ENCODE measurements at regions not wholly inside any gene's neighbourhood (a gene's known extent, or its start where the extent isn't known, plus 50 kb on each side); places are given as distances from the start of the nearest gene placed in this dataset.

DNA sequence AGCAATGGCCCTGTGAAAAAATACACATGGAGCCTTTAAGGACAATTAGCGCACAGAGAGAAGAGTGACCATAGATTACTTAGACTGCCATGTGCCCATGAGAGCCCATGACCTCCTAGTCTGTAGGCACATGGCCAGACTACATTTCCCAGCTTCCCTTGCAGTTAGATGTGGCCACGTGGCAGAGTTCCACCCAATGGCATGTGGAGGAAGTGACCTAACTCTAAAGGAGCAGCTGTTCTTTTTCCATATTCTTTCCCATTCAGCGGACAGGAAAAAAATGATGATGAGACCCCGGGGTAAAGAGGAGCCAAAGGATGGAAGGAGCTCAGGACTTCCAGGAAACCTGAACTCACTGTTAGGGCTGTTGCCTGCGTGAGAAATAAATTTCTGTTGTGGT, 116.6 kb downstream of the CBLN4 start:
- TF ChIP-seq, protein P1, sequence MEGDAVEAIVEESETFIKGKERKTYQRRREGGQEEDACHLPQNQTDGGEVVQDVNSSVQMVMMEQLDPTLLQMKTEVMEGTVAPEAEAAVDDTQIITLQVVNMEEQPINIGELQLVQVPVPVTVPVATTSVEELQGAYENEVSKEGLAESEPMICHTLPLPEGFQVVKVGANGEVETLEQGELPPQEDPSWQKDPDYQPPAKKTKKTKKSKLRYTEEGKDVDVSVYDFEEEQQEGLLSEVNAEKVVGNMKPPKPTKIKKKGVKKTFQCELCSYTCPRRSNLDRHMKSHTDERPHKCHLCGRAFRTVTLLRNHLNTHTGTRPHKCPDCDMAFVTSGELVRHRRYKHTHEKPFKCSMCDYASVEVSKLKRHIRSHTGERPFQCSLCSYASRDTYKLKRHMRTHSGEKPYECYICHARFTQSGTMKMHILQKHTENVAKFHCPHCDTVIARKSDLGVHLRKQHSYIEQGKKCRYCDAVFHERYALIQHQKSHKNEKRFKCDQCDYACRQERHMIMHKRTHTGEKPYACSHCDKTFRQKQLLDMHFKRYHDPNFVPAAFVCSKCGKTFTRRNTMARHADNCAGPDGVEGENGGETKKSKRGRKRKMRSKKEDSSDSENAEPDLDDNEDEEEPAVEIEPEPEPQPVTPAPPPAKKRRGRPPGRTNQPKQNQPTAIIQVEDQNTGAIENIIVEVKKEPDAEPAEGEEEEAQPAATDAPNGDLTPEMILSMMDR (IDR thresholded peaks at IDR 0.05), result no peak
- Mint-ChIP-seq H3K27me3 (ENCODE audit: unreplicated experiment) (no peaks in the 10 kb centered on the region), H3K4me1 (ENCODE audit: unreplicated experiment) (no peaks in the 10 kb centered on the region), H3K36me3 (ENCODE audit: unreplicated experiment) (no peaks in the 10 kb centered on the region), H3K9me3 (ENCODE audit: unreplicated experiment) (peaks cover 56% of the 10 kb centered on the region), H3K4me3 (ENCODE audit: unreplicated experiment) (no peak overlapping the region), H3K27ac (ENCODE audit: unreplicated experiment) (no peak overlapping the region)
- no peak for DNase-seq (ENCODE audit: extremely low spot score, unreplicated experiment)

DNA sequence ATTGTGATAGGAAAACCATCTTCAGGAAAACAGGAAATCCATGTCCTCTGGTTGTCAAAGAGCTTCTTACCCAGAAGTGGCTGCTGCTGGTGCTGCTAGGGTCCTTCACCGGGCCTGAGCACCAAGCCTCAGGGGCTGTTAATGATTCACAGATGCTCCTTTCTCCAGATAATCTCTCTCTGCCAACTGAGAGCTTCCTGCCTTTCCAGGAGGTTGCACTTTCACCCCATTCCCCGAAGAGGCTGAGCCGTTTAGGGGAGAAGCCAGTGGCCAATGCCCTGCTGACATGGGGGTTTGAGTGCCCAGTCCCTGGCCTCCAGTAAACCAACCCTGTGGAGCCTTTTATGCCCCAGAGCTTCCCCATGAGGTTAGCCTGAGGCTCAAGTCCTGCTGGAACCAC, 122.4 kb downstream of the CBLN4 start:
- Mint-ChIP-seq H3K4me1 (ENCODE audit: unreplicated experiment) (no peaks in the 10 kb centered on the region), H3K27ac (ENCODE audit: unreplicated experiment) (no peak overlapping the region), H3K36me3 (ENCODE audit: unreplicated experiment) (no peaks in the 10 kb centered on the region), H3K4me3 (ENCODE audit: unreplicated experiment) (no peak overlapping the region), H3K9me3 (ENCODE audit: unreplicated experiment) (peaks cover 51% of the 10 kb centered on the region), H3K27me3 (ENCODE audit: unreplicated experiment) (no peaks in the 10 kb centered on the region)
- TF ChIP-seq, protein P1 (IDR thresholded peaks at IDR 0.05), result no peak
- no peak for DNase-seq (ENCODE audit: extremely low spot score, unreplicated experiment)

DNA sequence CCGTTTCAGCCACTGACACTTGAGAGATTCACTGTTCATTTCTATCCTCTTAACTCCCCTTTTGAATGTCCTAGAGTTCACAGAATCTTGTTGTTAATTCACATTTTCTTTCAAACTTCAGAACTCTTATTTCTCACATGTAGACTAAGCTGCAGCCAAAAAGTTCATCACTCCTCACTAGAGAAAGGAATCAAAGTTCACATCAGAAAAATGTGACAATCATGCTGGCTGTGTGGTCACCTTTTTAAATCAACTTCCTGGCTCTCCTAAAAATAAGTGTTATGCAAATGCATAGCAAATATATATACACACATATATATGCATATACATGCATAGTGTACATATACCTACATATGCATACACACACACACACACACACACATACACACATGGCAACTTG, 123.0 kb downstream of the CBLN4 start:
- peaks cover 53% of the 10 kb centered on the region for H3K9me3 Mint-ChIP-seq (ENCODE audit: unreplicated experiment)
- TF ChIP-seq, protein P1 (IDR thresholded peaks at IDR 0.05), result no peak
- H3K27ac Mint-ChIP-seq (ENCODE audit: unreplicated experiment), result no peak overlapping the region
- no peak for DNase-seq (ENCODE audit: extremely low spot score, unreplicated experiment)
- no peaks in the 10 kb centered on the region for H3K27me3 Mint-ChIP-seq (ENCODE audit: unreplicated experiment)
- H3K4me3 Mint-ChIP-seq (ENCODE audit: unreplicated experiment), result no peak overlapping the region
- no peaks in the 10 kb centered on the region for H3K36me3 Mint-ChIP-seq (ENCODE audit: unreplicated experiment)
- no peaks in the 10 kb centered on the region for H3K4me1 Mint-ChIP-seq (ENCODE audit: unreplicated experiment)

DNA sequence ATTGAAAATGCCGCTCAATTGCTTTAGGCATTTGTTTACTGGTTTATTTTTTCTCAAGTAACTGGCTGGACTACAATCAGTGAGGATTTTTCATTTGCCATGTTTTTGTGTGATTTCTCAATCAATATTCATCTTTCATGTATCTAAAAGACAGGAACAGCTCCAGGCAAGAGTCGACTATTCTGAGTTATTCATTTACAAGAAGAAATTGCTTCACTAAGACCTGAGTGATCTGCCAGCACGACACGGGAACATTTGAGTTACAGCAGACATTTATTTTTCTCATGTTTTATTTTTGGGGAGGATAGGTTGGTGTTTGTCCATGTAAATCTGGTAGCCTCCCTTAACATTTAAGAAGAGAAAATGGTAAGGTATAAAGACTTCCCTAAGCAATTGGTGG, 124.1 kb downstream of the CBLN4 start:
- no peak for DNase-seq (ENCODE audit: extremely low spot score, unreplicated experiment)
- H3K9me3 Mint-ChIP-seq (ENCODE audit: unreplicated experiment), result peaks cover 61% of the 10 kb centered on the region
- no peaks in the 10 kb centered on the region for H3K36me3 Mint-ChIP-seq (ENCODE audit: unreplicated experiment)
- H3K4me3 Mint-ChIP-seq (ENCODE audit: unreplicated experiment), result no peak overlapping the region
- TF ChIP-seq, protein P1 (IDR thresholded peaks at IDR 0.05), result no peak
- H3K27me3 Mint-ChIP-seq (ENCODE audit: unreplicated experiment), result no peaks in the 10 kb centered on the region
- H3K4me1 Mint-ChIP-seq (ENCODE audit: unreplicated experiment), result no peaks in the 10 kb centered on the region
- H3K27ac Mint-ChIP-seq (ENCODE audit: unreplicated experiment), result no peak overlapping the region

DNA sequence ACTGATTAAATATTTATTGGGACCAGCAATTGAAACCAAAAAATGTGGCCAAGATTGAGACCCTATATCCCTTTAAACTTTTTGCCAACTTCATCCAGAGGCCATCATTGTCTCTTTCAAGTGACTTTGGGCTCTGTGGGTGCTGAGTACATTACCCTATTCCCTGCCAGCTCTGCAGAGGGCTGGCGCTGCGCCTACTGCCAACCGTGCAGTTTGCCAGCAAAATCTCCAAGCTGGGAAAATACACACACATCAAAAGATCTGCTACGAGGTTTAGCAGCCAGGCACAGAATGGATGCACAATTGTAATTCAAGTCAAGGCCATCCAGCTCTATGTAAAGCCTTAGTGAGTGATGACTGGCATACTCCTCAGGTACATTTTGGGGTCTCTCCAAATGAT, 125.0 kb downstream of the CBLN4 start:
- Mint-ChIP-seq H3K9me3 (ENCODE audit: unreplicated experiment) (peaks cover 64% of the 10 kb centered on the region), H3K4me1 (ENCODE audit: unreplicated experiment) (no peaks in the 10 kb centered on the region), H3K27me3 (ENCODE audit: unreplicated experiment) (no peaks in the 10 kb centered on the region), H3K4me3 (ENCODE audit: unreplicated experiment) (no peak overlapping the region), H3K27ac (ENCODE audit: unreplicated experiment) (no peak overlapping the region), H3K36me3 (ENCODE audit: unreplicated experiment) (no peaks in the 10 kb centered on the region)
- no peak for DNase-seq (ENCODE audit: extremely low spot score, unreplicated experiment)
- TF ChIP-seq, protein P1 (IDR thresholded peaks at IDR 0.05), result no peak
